Chondrocyte (in vitro differentiated cells): ENCODE measurements at regions not wholly inside any gene's neighbourhood (a gene's known extent, or its start where the extent isn't known, plus 50 kb on each side); places are given as distances from the start of the nearest gene placed in this dataset.
"Not testable (repeated sequence)": the region's sequence is repeated elsewhere in the genome, so short reads cannot be mapped to it uniquely, and the experiment has no call there.

Experiments
- DNase-seq: peaks from one replicate; pipeline ENCODE4 v3.0.0; 2021; ENCODE audit warnings: mixed read lengths, low spot score
- H3K27ac Mint-ChIP-seq: one replicate; pipeline ENCODE4 v1.8.0; 2021; ENCODE audit warnings: mild to moderate bottlenecking, moderate library complexity, mixed read lengths; ENCODE audit not compliant: unreplicated experiment
- H3K27me3 Mint-ChIP-seq: 2 replicates; pipeline ENCODE4 v1.8.0; 2021; ENCODE audit warnings: low read depth, mixed read lengths
- H3K36me3 Mint-ChIP-seq: 2 replicates; pipeline ENCODE4 v1.8.0; 2021; ENCODE audit warnings: low read depth, mixed read lengths
- H3K4me1 Mint-ChIP-seq: 2 replicates; pipeline ENCODE4 v1.8.0; 2021; ENCODE audit warnings: low read depth, mild to moderate bottlenecking, mixed read lengths
- H3K4me3 Mint-ChIP-seq: one replicate; pipeline ENCODE4 v1.8.0; 2021; ENCODE audit warnings: mild to moderate bottlenecking, moderate library complexity, mixed read lengths; ENCODE audit not compliant: unreplicated experiment
- H3K9me3 Mint-ChIP-seq: 2 replicates; pipeline ENCODE4 v1.8.0; 2021; ENCODE audit warnings: low read depth, mixed read lengths
- CTCF ChIP-seq: fragments of 200-600 bp; sonication (generic); IDR thresholded peaks from 2 replicates; pipeline ENCODE4 v1.5.0; 2021; ENCODE audit warnings: antibody characterized with exemption, mild to moderate bottlenecking, moderate library complexity

DNA sequence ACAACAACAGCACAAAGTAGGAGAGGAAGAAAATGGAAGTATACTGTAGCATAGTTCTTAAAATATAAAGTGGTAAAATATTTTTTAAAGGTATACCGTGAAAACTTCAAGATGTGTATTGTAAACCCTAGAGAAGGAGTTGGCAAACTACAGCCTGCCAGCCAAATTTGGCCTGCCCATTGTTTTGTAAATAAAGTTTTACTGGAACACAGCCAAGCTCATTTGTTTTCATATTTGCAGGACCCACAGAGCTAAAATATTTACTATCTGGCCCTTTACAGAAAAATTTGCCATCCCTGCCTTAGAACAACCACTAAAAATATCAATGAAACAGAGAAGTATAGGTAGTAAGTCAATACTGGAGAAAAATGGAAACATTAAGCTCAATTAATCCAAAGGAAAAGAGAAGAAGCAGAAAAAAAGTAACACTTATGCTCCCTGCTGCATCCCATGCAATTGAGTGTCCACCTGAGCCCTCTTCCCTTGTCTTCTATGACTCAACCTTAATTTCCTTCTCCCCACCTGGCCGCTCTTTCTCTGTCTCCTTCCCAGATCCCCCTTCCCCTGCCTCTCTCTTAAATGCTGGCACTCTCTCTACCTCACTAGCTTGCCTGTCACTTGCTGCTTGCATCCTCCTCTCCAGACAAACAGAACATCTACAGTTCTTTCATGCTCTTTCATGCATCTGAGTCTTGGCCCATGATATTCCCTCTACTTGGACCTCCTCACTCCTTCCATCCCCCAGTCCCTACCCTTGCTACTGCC is 50.6 kb upstream of the FER start:
- Mint-ChIP-seq H3K27me3 (no peaks in the 10 kb centered on the region), H3K9me3 (no peaks in the 10 kb centered on the region), H3K4me3 (no peak overlapping the region), H3K27ac (no peak overlapping the region), H3K36me3 (no peaks in the 10 kb centered on the region), H3K4me1 (no peaks in the 10 kb centered on the region)
- TF ChIP-seq CTCF, result no peak
- DNase-seq, result no peak

GRCh38 chr5:108696407-108696806 is 51.3 kb upstream of the FER start:
- no peaks in the 10 kb centered on the region for H3K4me1 Mint-ChIP-seq
- H3K27me3 Mint-ChIP-seq, result no peaks in the 10 kb centered on the region
- H3K27ac Mint-ChIP-seq, result no peak overlapping the region
- no peaks in the 10 kb centered on the region for H3K9me3 Mint-ChIP-seq
- DNase-seq, result no peak
- H3K4me3 Mint-ChIP-seq, result no peak overlapping the region
- no peak for TF ChIP-seq CTCF
- no peaks in the 10 kb centered on the region for H3K36me3 Mint-ChIP-seq

DNA sequence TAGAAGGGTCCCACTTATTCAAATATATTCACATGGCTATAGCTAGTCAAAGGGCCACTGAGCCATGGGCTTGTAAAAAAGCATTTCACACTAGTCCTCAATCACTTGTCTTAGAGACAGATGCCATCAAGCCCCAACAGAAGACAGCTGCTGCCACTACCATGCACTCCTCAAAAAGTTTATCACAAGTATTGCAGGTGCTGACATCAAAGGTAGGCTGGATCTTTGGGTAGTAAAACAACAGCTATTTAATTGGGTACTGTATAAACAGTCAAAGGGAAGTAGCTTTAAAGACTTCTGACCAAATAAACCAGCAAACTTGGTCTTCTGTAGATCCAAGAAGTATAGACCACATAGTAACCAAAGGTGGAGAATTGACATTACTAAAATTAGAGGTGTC is 59.2 kb upstream of the FER start:
- H3K9me3 Mint-ChIP-seq, result no peaks in the 10 kb centered on the region
- peaks cover 10% of the 10 kb centered on the region for H3K4me1 Mint-ChIP-seq
- no peaks in the 10 kb centered on the region for H3K36me3 Mint-ChIP-seq
- H3K27ac Mint-ChIP-seq, result no peak overlapping the region
- no peak overlapping the region for H3K4me3 Mint-ChIP-seq
- H3K27me3 Mint-ChIP-seq, result no peaks in the 10 kb centered on the region
- no peak for DNase-seq
- no peak for TF ChIP-seq CTCF

DNA sequence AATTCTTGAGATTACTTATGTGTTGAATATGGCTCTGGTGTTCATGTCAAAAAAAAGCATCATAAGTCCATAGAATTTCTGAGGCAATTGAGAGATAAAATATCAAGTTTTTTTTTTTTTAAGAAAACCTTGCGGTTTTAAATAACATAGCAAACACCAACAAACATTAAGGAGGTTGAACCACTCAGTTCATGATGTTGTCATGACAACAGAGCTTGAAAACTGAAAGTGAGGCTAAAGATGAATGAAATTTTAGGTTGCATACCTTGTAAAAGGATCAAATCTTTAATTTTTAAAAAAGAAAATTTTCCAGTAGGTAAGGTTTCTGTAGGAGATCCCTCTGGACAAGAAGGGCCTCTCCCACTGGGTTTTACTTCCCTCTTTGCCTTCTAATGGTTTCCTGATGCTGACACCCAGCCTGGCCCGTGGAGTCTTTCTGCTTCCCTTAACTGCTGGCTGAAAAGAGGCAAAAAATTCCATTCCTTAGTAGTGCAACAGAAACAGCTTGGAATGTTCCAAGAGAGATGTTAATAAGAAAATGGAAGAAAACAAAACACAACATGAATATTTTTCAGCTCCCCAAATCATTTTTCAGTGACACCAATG is 60.0 kb upstream of the FER start:
- H3K36me3 Mint-ChIP-seq, result no peaks in the 10 kb centered on the region
- DNase-seq, result no peak
- H3K27ac Mint-ChIP-seq, result peak overlapping the region; percentile 72
- peaks cover 10% of the 10 kb centered on the region for H3K4me1 Mint-ChIP-seq
- no peaks in the 10 kb centered on the region for H3K27me3 Mint-ChIP-seq
- TF ChIP-seq CTCF, result no peak
- H3K9me3 Mint-ChIP-seq, result no peaks in the 10 kb centered on the region
- no peak overlapping the region for H3K4me3 Mint-ChIP-seq

DNA sequence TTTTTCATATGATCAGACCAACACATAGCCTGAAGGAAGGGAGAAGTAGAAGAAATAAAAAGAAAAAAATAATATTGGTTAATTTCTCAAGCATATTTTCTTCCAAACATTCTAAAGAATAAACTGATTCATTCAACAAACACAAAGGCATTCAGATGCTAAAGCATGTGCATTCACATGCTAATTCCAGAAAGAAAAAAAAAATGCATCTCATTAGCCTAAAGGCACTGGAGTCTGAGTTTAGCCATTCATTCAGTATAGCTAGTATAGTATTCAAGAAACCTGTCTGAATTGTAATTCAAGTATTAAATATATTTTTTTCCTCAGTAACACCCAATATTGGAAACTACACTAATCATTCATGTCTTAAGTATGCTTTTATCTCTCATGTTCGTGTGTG is 61.0 kb upstream of the FER start:
- no peak for TF ChIP-seq CTCF

GRCh38 chr5:108685448-108686216 is 62.1 kb upstream of the FER start:
- DNase-seq, H3K36me3 Mint-ChIP-seq, H3K4me3 Mint-ChIP-seq, H3K27me3 Mint-ChIP-seq, H3K9me3 Mint-ChIP-seq, H3K27ac Mint-ChIP-seq: not testable (repeated sequence)
- H3K4me1 Mint-ChIP-seq, result peaks cover 21% of the 10 kb centered on the region

More for the DNA sequence above, 61.0 kb upstream of the FER start:
- no peak for DNase-seq
- no peaks in the 10 kb centered on the region for H3K36me3 Mint-ChIP-seq
- H3K4me3 Mint-ChIP-seq, result no peak overlapping the region
- H3K27ac Mint-ChIP-seq, result no peak overlapping the region
- H3K27me3 Mint-ChIP-seq, result no peaks in the 10 kb centered on the region
- no peaks in the 10 kb centered on the region for H3K9me3 Mint-ChIP-seq
- peaks cover 17% of the 10 kb centered on the region for H3K4me1 Mint-ChIP-seq
